IPS-NIHi11 (cell line): ENCODE measurements at regions not wholly inside any gene's neighbourhood (a gene's known extent, or its start where the extent isn't known, plus 50 kb on each side); places are given as distances from the start of the nearest gene placed in this dataset.
A peak's percentile ranks its signal among the peaks of the same experiment; 100 is the strongest.

ENCODE experiments used
- DNase-seq: peaks from one replicate; pipeline ENCODE4 v3.0.0; 2012; ENCODE audit warnings: mixed read lengths, low spot score

- no peak for DNase-seq
These were observed 514.4 kb upstream of the SALL1 start for GRCh38 chr16:51665436-51665998.

GRCh38 chr16:51658531-51658930 is 507.5 kb upstream of the SALL1 start:
- DNase-seq, result no peak

- DNase-seq, result no peak
These were observed 506.8 kb upstream of the SALL1 start for GRCh38 chr16:51657848-51658247.

GRCh38 chr16:51655249-51655648 is 504.2 kb upstream of the SALL1 start:
- no peak for DNase-seq

- DNase-seq, result peak; percentile 19
These were observed 500.0 kb upstream of the SALL1 start for GRCh38 chr16:51651061-51651466.

- DNase-seq, result no peak
These were observed 498.6 kb upstream of the SALL1 start for GRCh38 chr16:51649631-51650030.

- DNase-seq, result no peak
These were observed 497.5 kb upstream of the SALL1 start for GRCh38 chr16:51648526-51648925.

- no peak for DNase-seq
These were observed 490.2 kb upstream of the SALL1 start for GRCh38 chr16:51641191-51641765.

- no peak for DNase-seq
These were observed 489.1 kb upstream of the SALL1 start for GRCh38 chr16:51640196-51640595.

GRCh38 chr16:51638339-51639135 is 487.5 kb upstream of the SALL1 start:
- DNase-seq, result no peak

GRCh38 chr16:51637770-51638094 is 486.7 kb upstream of the SALL1 start:
- DNase-seq, result no peak

GRCh38 chr16:51636920-51637769 is 486.1 kb upstream of the SALL1 start:
- DNase-seq, result peak; percentile 82

GRCh38 chr16:51635181-51635580 is 484.1 kb upstream of the SALL1 start:
- no peak for DNase-seq

- DNase-seq, result peak; percentile 46
These were observed 479.0 kb upstream of the SALL1 start for GRCh38 chr16:51630076-51630475.

GRCh38 chr16:51629576-51629975 is 478.5 kb upstream of the SALL1 start:
- no peak for DNase-seq

GRCh38 chr16:51624080-51624775 is 473.2 kb upstream of the SALL1 start:
- no peak for DNase-seq

- no peak for DNase-seq
These were observed 470.5 kb upstream of the SALL1 start for GRCh38 chr16:51621610-51622009.

- DNase-seq, result no peak
These were observed 464.1 kb upstream of the SALL1 start for GRCh38 chr16:51615141-51615540.

- no peak for DNase-seq
These were observed 456.2 kb upstream of the SALL1 start for GRCh38 chr16:51607201-51607651.

GRCh38 chr16:51596247-51596646 is 445.2 kb upstream of the SALL1 start:
- DNase-seq, result no peak

- DNase-seq, result no peak
These were observed 441.6 kb upstream of the SALL1 start for GRCh38 chr16:51592535-51593300.
